GM19043 (cell line): ENCODE measurements at regions not wholly inside any gene's neighbourhood (a gene's known extent, or its start where the extent isn't known, plus 50 kb on each side); places are given as distances from the start of the nearest gene placed in this dataset.

Experiments
- ATAC-seq: cut with Tn5 transposase; IDR thresholded peaks from one replicate; pipeline ENCODE4 v1.9.1; 2021; ENCODE audit warnings: low read depth; ENCODE audit not compliant: unreplicated experiment

- no peak for ATAC-seq
Measured at GRCh38 chr12:88801227-88802095, 221.2 kb upstream of the KITLG start.

DNA sequence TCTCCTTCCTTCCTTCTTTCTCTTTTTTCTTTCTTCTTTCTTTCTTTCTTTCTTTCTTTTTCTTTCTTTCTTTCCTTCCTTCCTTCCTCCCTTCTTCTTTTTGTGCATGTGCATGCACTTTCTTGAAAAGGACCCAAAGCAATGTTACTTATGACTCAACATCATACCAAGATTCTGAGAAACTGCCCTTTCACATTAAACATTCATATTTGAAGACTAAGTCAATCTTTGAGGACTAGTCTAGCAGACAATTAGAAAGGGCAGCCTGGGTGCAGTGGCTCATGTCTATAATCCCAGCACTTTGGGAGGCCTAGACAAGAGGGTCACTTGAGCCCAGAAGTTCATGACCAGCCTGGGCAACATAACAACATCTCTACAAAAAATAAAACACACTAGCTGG, 212.8 kb upstream of the KITLG start:
- no peak for ATAC-seq

GRCh38 chr12:88790231-88790630, 210.0 kb upstream of the KITLG start:
- ATAC-seq, result no peak

DNA sequence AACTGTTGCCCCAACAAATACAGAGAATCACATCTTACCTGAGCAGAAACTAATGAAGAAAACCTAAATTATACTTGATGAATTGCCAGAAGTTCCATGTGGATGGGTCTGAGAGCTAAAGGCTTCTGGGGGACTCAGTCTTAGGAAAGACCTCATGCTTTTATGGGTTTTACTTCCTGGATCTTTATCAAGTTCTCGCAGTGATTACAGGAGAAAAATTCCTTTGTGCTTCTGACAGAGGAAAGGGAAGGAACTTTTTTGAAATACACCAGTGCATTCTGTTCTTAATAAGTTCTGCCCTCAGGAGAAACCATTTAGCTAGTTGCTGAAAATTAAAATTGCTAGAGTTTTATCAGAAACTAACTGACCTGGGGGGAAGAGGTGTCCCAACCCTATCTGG, 203.9 kb upstream of the KITLG start:
- ATAC-seq, result no peak

DNA sequence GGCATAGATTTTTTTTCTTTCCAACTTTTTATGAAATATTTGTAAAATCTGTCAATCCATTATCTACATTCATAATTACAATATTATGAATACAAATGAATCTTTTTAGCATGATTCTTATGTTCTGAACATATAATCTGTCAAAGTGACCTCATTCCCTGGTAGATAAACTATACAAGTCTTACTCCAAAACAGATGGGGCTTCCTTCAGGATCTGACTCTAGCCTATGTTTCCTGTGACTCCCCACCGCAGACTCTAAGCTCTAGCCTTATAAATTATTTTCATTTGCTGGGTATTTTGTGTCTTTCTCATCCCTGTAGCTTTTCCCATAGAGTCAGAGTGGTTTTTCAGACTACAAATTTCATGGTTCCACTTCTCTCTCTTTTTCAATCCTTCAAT, 202.1 kb upstream of the KITLG start:
- no peak for ATAC-seq

GRCh38 chr12:88781909-88782308, 201.6 kb upstream of the KITLG start:
- ATAC-seq, result no peak

DNA sequence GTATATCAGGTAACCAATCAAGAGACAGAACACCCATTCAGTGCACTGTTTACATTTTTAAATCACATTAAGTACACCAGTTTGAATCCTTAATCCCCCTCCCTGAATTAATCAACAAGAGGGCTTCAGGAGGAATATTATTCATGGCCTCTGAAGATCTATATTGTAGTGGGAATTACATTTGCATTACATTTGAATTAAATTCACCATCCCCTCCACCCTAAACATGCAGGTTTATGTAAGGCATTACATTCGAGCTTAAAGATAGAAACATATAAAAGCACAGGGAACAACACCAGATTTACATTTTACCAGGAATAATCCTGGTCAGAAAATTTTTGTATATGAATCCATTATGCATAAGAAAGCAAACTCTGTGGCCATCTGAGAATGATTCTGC, 197.8 kb upstream of the KITLG start:
- ATAC-seq, result no peak

DNA sequence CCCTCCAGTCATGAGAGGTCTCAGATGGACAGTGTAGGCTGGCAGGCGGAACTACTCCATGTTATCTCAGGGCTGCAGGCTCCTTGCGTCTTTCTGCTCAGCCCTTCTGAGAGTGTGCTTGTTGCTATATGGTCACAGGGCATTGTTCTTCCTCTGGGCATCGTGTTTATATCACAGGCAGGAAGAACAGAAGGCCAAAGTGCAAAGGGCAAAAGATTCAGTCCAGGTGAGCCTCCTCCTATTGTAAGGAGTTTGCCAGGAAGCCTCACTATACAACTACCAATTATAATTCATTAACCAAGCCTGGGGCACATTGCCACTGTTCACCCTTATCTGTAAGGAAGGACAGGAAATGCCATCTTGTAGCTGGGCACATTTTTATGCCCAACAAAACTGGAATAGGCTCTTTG, 195.5 kb upstream of the KITLG start:
- no peak for ATAC-seq

DNA sequence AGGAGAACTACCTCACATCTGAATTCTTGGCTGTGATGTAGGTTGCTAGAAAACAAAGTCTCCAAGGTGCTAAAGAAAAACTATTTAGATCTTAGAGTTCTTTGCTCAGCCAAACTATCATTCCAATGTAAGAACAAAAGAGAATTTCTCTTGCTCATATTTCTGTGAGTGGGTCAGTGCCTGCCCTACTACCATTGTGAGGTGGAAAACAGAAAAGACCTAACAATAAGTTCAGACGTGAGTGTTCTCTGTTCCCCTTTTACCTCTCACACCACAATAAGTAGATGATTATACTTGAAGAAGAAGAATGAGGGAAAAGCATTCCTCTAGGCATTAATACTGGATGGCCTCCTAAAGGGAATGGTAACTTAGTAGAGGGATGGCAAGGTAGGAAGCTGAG, 187.4 kb upstream of the KITLG start:
- ATAC-seq, result no peak

DNA sequence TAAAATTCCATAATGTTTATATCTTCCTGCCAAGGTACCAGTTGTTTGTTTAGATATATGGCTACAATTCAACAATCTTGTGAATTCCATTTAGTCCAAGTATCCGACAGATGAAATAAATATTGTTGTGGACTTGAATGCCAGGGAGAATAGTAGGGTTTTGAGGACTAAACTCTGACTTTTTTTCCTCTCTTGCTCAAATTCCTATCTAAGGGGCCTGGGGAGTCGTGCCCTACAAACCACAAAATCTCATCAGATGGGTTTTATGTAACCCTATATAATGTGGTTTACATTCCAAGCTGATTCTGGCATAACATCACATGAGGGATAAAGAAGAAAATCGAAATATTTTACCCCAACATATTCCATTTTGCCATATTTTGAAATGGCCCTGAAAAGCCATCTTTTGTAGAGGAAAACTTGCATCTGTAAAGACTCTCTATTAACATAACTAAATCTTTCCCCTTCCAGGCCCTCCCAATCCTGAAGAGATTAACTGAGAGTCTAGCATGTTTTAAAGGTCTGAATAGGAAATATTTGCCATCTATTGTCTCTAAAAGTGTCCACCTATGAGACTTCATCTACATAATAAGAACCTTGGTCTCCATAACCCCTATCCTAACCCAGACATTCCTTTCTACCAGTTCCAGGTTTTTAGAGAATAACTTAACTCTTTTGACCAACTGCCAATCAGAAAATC, 184.7 kb upstream of the KITLG start:
- no peak for ATAC-seq

DNA sequence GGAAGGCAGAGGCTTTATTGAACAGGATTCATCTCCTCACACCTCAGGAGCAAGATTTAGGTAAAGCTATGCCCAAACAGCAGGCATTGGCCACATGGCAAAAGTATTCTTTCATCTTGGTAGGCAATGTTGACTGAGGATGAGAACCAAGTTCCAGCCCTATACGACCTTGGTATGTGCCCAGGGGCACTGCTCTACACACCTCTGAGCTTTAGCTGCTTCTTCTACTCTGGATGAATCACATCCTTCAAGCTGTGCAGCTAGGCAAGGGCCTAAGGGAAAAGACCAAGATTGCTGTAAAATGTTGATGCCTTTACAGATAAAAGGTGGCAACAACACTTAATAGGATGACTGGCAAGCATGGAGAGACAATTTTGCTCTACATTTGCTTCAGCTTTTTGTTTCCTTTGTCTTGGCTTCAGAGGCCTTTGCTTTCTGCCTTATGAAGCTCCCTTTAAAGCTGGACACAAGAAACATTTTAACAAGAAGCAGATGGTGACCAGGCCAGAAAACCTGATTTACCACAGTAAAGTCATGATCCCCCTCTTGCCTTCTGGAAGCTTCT, 183.3 kb upstream of the KITLG start:
- ATAC-seq, result no peak

DNA sequence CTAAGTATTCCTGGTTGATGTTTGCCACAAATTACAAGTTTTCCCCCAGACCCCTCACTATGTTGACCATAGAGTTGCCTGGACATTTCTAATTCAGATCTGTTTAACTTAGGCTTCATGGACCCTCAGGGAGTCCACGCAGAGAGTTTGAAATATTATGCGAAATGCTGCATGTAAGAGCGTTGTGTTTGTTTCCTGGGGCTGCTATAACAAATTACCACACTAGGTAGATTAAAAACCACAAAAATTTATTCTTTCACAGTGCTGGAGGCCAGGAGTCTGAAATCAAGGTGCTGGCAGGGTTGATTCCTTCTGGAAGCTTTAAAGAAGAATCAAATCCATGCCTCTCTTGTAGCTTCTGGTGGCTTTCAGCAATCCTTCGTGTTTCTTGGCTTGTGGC, 177.9 kb upstream of the KITLG start:
- no peak for ATAC-seq

DNA sequence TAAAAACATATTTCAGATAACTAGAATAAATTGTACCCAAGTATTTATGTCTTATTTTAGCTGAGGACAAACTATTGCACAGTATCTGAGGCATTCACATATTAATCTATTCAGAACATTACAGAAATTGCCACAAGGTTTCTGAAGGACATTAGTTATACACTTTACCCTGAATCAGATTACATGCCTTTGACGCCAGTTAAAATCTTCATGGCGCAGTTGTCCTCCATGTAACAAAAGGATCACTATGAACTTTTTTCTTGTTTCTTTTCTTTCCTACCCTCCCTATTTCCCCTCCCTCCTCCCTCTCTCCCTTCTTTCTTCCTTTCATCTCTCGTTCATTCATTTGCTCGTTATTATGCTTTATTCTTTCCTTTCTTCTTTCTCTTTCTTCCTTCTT, 176.6 kb upstream of the KITLG start:
- ATAC-seq, result no peak

GRCh38 chr12:88756153-88756552, 175.9 kb upstream of the KITLG start:
- no peak for ATAC-seq

GRCh38 chr12:88753707-88754106, 173.4 kb upstream of the KITLG start:
- ATAC-seq, result no peak

DNA sequence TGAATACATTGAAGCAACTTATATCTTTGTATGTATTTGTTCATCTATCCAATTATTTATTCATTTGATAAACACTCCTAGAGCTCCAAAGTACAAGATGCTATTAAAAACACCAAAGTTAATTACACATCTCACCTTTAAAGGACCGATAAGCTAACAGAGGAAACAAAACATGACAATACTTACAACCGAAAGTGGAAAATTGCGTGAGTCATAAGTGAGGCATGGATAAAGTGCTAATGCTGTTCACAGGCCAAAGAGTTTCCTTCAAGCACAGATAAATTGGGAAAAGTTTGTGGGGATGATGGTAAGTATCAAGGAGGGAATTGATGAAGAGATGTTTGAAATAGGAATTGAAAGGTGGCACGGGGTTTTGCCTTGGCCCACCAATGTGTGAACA, 172.8 kb upstream of the KITLG start:
- ATAC-seq, result no peak

GRCh38 chr12:88752183-88752582, 171.9 kb upstream of the KITLG start:
- ATAC-seq, result no peak

DNA sequence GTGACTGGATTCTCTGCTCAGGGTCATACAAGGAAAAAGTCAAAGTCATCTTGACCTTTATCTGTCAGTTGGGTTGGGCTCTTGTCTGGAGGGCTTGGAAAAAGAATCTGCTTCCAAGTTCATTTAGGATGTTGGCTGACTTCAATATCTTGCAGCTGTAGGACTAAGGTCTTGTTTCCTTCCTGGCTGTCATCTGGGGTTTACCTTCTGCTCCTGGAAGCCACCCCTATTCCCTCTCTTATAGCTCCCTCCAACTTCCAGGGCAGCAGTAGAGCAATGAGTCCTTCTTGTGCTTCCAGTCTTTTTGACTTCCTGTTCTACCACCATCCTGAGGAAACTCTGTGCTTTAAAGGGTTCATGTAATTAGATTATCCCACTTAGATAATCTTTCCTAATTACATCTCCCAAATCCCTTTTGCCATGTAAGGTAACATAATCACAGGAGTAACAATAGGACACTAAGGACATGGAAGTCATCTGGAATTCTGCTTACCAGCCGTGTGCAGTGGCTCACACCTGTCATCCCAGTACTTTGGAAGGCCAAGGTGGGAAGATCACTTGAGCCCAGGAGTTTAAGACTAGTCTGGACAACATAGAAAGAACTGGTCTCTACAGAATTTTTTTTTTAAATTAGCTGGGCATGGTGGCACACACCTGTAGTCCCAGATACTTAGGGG, 170.7 kb upstream of the KITLG start:
- ATAC-seq, result no peak

GRCh38 chr12:88746386-88746785, 166.1 kb upstream of the KITLG start:
- ATAC-seq, result no peak

DNA sequence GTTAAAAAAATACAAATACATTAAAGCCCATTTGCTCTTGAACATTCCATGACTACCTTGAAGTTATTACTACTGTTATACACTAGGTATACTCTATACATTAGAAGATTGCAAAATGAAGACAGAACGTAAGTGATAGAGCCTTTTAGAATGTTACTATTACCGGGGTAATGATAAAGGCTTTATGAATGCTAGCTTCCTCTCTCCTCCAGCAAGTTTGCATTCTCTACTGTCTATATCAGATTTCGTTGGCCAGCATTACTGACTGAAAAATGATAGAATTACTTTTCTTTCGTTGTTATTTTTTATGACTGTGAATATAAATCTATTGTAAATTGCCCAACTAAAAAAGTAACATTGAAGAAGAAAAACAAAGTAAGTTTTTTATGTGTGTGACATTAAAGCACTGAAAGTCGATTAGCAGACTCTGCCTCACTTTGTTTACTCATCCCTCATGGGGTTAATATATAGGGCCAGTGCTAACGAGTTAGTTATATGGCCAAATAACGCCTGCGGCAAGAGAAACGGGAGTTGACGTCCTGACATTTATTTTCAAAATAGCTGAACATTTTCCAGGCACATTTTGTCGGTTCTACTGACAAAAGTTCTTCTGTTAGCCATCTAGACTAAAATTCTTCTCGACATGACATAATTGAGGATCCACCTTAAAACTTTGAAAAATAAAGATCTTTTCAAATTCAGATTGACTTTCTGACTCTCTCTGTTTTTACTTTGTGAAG, 163.8 kb upstream of the KITLG start:
- no peak for ATAC-seq
